IPS-18c (cell line): ENCODE measurements at regions not wholly inside any gene's neighbourhood (a gene's known extent, or its start where the extent isn't known, plus 50 kb on each side); places are given as distances from the start of the nearest gene placed in this dataset.

Experiments
- H3K4me3 ChIP-seq: 2 replicates; pipeline ENCODE4 v1.7.0; 2013; ENCODE audit warnings: low read depth, mild to moderate bottlenecking, low read length, moderate library complexity; ENCODE audit not compliant: insufficient read depth
- H3K9me3 ChIP-seq: one replicate; pipeline ENCODE4 v1.6.1; 2013; ENCODE audit warnings: mild to moderate bottlenecking, low read length, moderate library complexity; ENCODE audit not compliant: control insufficient read depth, insufficient read depth

GRCh38 chr6:105787747-105788146, 298.4 kb upstream of the PRDM1 start:
- H3K9me3 ChIP-seq: no peaks in the 10 kb centered on the region

GRCh38 chr6:105786890-105787655, 299.1 kb upstream of the PRDM1 start:
- Histone ChIP-seq H3K4me3 (no peak overlapping the region), H3K9me3 (no peaks in the 10 kb centered on the region)

More at GRCh38 chr6:105787747-105788146, 298.4 kb upstream of the PRDM1 start:
- H3K4me3 ChIP-seq: no peak overlapping the region

GRCh38 chr6:105786449-105786848, 299.7 kb upstream of the PRDM1 start:
- Histone ChIP-seq H3K9me3 (no peaks in the 10 kb centered on the region), H3K4me3 (no peak overlapping the region)

GRCh38 chr6:105785066-105785811, 300.9 kb upstream of the PRDM1 start:
- Histone ChIP-seq H3K9me3 (no peaks in the 10 kb centered on the region), H3K4me3 (no peak overlapping the region)

- Histone ChIP-seq H3K4me3 (no peak overlapping the region), H3K9me3 (no peaks in the 10 kb centered on the region)
Observed at GRCh38 chr6:105784179-105784578, 302.0 kb upstream of the PRDM1 start.

GRCh38 chr6:105783333-105783935, 302.7 kb upstream of the PRDM1 start:
- no peaks in the 10 kb centered on the region for H3K9me3 ChIP-seq
- no peak overlapping the region for H3K4me3 ChIP-seq

- Histone ChIP-seq H3K4me3 (no peak overlapping the region), H3K9me3 (no peaks in the 10 kb centered on the region)
Observed at GRCh38 chr6:105781915-105782314, 304.2 kb upstream of the PRDM1 start.

GRCh38 chr6:105781248-105781647, 304.9 kb upstream of the PRDM1 start:
- no peak overlapping the region for H3K4me3 ChIP-seq
- no peaks in the 10 kb centered on the region for H3K9me3 ChIP-seq

- H3K9me3 ChIP-seq: no peaks in the 10 kb centered on the region
- no peak overlapping the region for H3K4me3 ChIP-seq
Observed at GRCh38 chr6:105780146-105780860, 305.8 kb upstream of the PRDM1 start.

GRCh38 chr6:105779110-105779509, 307.0 kb upstream of the PRDM1 start:
- Histone ChIP-seq H3K9me3 (no peaks in the 10 kb centered on the region), H3K4me3 (no peak overlapping the region)

- no peak overlapping the region for H3K4me3 ChIP-seq
- no peaks in the 10 kb centered on the region for H3K9me3 ChIP-seq
Observed at GRCh38 chr6:105775095-105775494, 311.0 kb upstream of the PRDM1 start.

- Histone ChIP-seq H3K4me3 (no peak overlapping the region), H3K9me3 (no peaks in the 10 kb centered on the region)
Observed at GRCh38 chr6:105774247-105774646, 311.9 kb upstream of the PRDM1 start.

GRCh38 chr6:105771313-105771970, 314.7 kb upstream of the PRDM1 start:
- Histone ChIP-seq H3K9me3 (peaks cover 3% of the 10 kb centered on the region), H3K4me3 (no peak overlapping the region)

- H3K4me3 ChIP-seq: no peak overlapping the region
- H3K9me3 ChIP-seq: peaks cover 3% of the 10 kb centered on the region
Observed at GRCh38 chr6:105769987-105770386, 316.1 kb upstream of the PRDM1 start.

- no peak overlapping the region for H3K4me3 ChIP-seq
- peaks cover 3% of the 10 kb centered on the region for H3K9me3 ChIP-seq
Observed at GRCh38 chr6:105769197-105769596, 316.9 kb upstream of the PRDM1 start.

GRCh38 chr6:105767541-105767940, 318.6 kb upstream of the PRDM1 start:
- peaks cover 3% of the 10 kb centered on the region for H3K9me3 ChIP-seq
- H3K4me3 ChIP-seq: no peak overlapping the region

- H3K9me3 ChIP-seq: peaks cover 3% of the 10 kb centered on the region
- no peak overlapping the region for H3K4me3 ChIP-seq
Observed at GRCh38 chr6:105765239-105765638, 320.9 kb upstream of the PRDM1 start.
